Neural crest cell (in vitro differentiated cells): ENCODE measurements at regions not wholly inside any gene's neighbourhood (a gene's known extent, or its start where the extent isn't known, plus 50 kb on each side); places are given as distances from the start of the nearest gene placed in this dataset.
A peak's percentile ranks its signal among the peaks of the same experiment; 100 is the strongest.
"Not testable (repeated sequence)": the region's sequence is repeated elsewhere in the genome, so short reads cannot be mapped to it uniquely, and the experiment has no call there.

Experiments
- DNase-seq: peaks from one replicate; pipeline ENCODE4 v3.0.0; 2021; ENCODE audit warnings: low read depth, mixed read lengths, low spot score
- H3K27ac Mint-ChIP-seq: one replicate; pipeline ENCODE4 v1.8.0; 2021; ENCODE audit warnings: mild to moderate bottlenecking, mixed read lengths; ENCODE audit not compliant: unreplicated experiment
- H3K27me3 Mint-ChIP-seq: 2 replicates; pipeline ENCODE4 v1.8.0; 2021; ENCODE audit warnings: low read depth, mild to moderate bottlenecking, mixed read lengths
- H3K36me3 Mint-ChIP-seq: 2 replicates; pipeline ENCODE4 v1.8.0; 2021; ENCODE audit warnings: low read depth, mild to moderate bottlenecking, mixed read lengths
- H3K4me1 Mint-ChIP-seq: 2 replicates; pipeline ENCODE4 v1.8.0; 2021; ENCODE audit warnings: mixed read lengths
- H3K4me3 Mint-ChIP-seq: one replicate; pipeline ENCODE4 v1.8.0; 2021; ENCODE audit warnings: mild to moderate bottlenecking, mixed read lengths
- H3K9me3 Mint-ChIP-seq: 2 replicates; pipeline ENCODE4 v1.8.0; 2021; ENCODE audit warnings: mixed read lengths
- TF ChIP-seq, protein P1 (sequence below): fragments of 200-600 bp; sonication (generic); conservative IDR thresholded peaks from 2 replicates; pipeline ENCODE4 v1.5.0; 2021; ENCODE audit warnings: antibody characterized with exemption, mild to moderate bottlenecking

DNA sequence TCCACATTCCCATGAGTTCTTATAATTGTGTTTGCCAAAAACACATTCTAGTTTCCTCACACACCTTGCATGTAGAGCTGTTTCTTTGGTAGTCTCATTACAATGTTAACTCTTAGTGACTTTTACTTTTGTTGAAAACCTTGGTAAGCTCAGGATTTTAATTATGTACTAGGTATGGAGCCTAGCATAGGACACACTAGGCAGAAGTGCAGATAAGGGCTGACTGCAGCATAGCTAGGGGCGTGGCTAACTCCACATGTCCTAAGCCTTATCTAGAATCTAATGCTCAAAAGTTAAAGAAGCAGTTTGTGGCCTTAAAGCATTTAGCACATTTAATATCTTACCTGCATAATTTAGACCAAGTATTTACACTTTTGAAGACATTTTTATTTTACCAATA lies 153.7 kb upstream of the FBXO11 start:
- no peak overlapping the region for H3K4me3 Mint-ChIP-seq
- no peaks in the 10 kb centered on the region for H3K27me3 Mint-ChIP-seq
- no peaks in the 10 kb centered on the region for H3K4me1 Mint-ChIP-seq
- DNase-seq: no peak
- TF ChIP-seq, protein P1, sequence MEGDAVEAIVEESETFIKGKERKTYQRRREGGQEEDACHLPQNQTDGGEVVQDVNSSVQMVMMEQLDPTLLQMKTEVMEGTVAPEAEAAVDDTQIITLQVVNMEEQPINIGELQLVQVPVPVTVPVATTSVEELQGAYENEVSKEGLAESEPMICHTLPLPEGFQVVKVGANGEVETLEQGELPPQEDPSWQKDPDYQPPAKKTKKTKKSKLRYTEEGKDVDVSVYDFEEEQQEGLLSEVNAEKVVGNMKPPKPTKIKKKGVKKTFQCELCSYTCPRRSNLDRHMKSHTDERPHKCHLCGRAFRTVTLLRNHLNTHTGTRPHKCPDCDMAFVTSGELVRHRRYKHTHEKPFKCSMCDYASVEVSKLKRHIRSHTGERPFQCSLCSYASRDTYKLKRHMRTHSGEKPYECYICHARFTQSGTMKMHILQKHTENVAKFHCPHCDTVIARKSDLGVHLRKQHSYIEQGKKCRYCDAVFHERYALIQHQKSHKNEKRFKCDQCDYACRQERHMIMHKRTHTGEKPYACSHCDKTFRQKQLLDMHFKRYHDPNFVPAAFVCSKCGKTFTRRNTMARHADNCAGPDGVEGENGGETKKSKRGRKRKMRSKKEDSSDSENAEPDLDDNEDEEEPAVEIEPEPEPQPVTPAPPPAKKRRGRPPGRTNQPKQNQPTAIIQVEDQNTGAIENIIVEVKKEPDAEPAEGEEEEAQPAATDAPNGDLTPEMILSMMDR: no peak
- H3K27ac Mint-ChIP-seq: no peak overlapping the region
- no peaks in the 10 kb centered on the region for H3K36me3 Mint-ChIP-seq
- no peaks in the 10 kb centered on the region for H3K9me3 Mint-ChIP-seq

DNA sequence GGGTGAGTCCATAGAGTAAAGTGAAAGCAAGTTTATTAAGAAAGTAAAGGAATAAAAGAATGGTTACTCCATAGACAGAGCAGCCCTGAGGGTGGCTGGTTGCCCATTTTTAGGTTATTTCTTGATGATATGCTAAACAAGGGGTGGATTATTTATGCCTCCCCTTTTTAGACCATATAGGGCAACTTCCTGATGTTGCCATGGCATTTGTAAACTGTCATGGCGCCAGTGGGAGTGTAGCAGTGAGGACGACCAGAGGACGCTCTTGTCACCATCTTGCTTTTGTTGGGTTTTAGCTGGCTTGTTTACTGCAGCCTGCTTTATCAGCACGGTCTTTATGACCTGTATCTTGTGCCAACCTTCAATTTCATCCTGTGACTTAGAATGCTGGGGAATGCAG lies 155.4 kb upstream of the FBXO11 start:
- H3K36me3 Mint-ChIP-seq, H3K9me3 Mint-ChIP-seq, H3K4me3 Mint-ChIP-seq, H3K27me3 Mint-ChIP-seq, H3K4me1 Mint-ChIP-seq, DNase-seq: not testable (repeated sequence)
- H3K27ac Mint-ChIP-seq: peak overlapping the region; percentile 78

GRCh38 chr2:48065096-48065495 lies 158.8 kb upstream of the FBXO11 start:
- H3K4me3 Mint-ChIP-seq: no peak overlapping the region

GRCh38 chr2:48066000-48066399 lies 159.7 kb upstream of the FBXO11 start:
- TF ChIP-seq, protein P1: no peak
- DNase-seq: no peak
- no peaks in the 10 kb centered on the region for H3K27me3 Mint-ChIP-seq
- peaks cover 15% of the 10 kb centered on the region for H3K4me1 Mint-ChIP-seq
- peaks cover 3% of the 10 kb centered on the region for H3K9me3 Mint-ChIP-seq
- H3K4me3 Mint-ChIP-seq: no peak overlapping the region
- no peak overlapping the region for H3K27ac Mint-ChIP-seq
- no peaks in the 10 kb centered on the region for H3K36me3 Mint-ChIP-seq

More at GRCh38 chr2:48065096-48065495, 158.8 kb upstream of the FBXO11 start:
- H3K4me1 Mint-ChIP-seq: peaks cover 6% of the 10 kb centered on the region
- TF ChIP-seq, protein P1: no peak
- H3K36me3 Mint-ChIP-seq: no peaks in the 10 kb centered on the region
- no peaks in the 10 kb centered on the region for H3K27me3 Mint-ChIP-seq
- H3K27ac Mint-ChIP-seq: no peak overlapping the region
- H3K9me3 Mint-ChIP-seq: peaks cover 3% of the 10 kb centered on the region
- DNase-seq: no peak

GRCh38 chr2:48069769-48070168 lies 163.5 kb upstream of the FBXO11 start:
- Mint-ChIP-seq H3K27ac (no peak overlapping the region), H3K27me3 (no peaks in the 10 kb centered on the region), H3K36me3 (no peaks in the 10 kb centered on the region), H3K4me3 (no peak overlapping the region), H3K4me1 (peaks cover 24% of the 10 kb centered on the region), H3K9me3 (peaks cover 6% of the 10 kb centered on the region)
- TF ChIP-seq, protein P1: no peak
- DNase-seq: no peak

GRCh38 chr2:48070415-48070814 lies 164.1 kb upstream of the FBXO11 start:
- Mint-ChIP-seq H3K4me3 (no peak overlapping the region), H3K27me3 (no peaks in the 10 kb centered on the region), H3K36me3 (no peaks in the 10 kb centered on the region), H3K9me3 (peaks cover 6% of the 10 kb centered on the region), H3K4me1 (peaks cover 24% of the 10 kb centered on the region), H3K27ac (no peak overlapping the region)
- TF ChIP-seq, protein P1: no peak
- no peak for DNase-seq
